Stimulated activated CD4-positive, alpha-beta T cell treated with anti-CD3 and anti-CD28 coated beads, Interleukin-12 subunit alpha, Interleukin-12 subunit beta, amount 100 ng/mL, for 4 hours (primary cell): ENCODE measurements at regions not wholly inside any gene's neighbourhood (a gene's known extent, or its start where the extent isn't known, plus 50 kb on each side); places are given as distances from the start of the nearest gene placed in this dataset.
"Not testable (repeated sequence)": the region's sequence is repeated elsewhere in the genome, so short reads cannot be mapped to it uniquely, and the experiment has no call there.

Source experiments
- DNase-seq: peaks from one replicate; pipeline ENCODE4 v3.0.0-alpha.2; 2020

DNA sequence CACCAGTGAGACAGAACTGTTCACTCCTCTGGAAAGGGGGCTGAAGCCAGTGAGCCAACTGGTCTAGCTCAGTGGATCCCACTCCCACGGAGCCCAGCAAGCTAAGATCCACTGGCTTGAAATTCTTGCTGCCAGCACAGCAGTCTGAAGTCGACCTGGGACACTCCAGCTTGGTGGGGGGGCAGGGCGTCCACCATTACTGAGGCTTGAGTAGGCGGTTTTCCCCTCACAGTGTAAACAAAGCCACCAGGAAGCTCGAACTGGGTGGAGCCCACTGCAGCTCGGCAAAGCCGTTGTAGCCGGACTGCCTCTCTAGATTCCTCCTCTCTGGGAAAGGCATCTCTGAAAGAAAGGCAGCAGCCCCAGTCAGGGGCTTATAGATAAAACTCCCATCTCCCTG lies 52.3 kb upstream of the BBX start:
- not testable (repeated sequence) for DNase-seq
